ENCODE measurements at regions not wholly inside any gene's neighbourhood (a gene's known extent, or its start where the extent isn't known, plus 50 kb on each side); places are given as distances from the start of the nearest gene placed in this dataset.

DNA sequence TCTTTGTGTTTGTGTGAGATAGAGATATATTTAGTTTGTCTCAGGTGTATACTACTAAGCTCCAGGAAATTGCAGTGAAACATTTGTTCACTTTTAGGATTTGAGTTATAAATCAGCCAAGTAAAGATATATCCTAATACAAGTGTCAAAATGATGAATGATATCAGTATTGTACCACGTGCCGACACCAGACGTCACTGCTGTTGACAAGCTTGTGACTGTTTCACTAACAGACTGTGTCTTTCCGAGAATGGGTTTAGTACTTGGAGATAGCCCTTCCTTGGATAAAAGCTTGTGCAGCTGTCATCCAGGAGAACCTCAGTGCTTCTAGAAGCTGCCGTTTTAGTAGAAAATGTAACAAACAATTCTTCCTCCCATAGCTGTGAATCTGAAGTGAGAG is 343.3 kb downstream of the FBXO8 start:
- no peak overlapping the region for H3K4me3 ChIP-seq (ENCODE audit: low read depth, low read length)
- no peak for DNase-seq (ENCODE audit: low read depth)

DNA sequence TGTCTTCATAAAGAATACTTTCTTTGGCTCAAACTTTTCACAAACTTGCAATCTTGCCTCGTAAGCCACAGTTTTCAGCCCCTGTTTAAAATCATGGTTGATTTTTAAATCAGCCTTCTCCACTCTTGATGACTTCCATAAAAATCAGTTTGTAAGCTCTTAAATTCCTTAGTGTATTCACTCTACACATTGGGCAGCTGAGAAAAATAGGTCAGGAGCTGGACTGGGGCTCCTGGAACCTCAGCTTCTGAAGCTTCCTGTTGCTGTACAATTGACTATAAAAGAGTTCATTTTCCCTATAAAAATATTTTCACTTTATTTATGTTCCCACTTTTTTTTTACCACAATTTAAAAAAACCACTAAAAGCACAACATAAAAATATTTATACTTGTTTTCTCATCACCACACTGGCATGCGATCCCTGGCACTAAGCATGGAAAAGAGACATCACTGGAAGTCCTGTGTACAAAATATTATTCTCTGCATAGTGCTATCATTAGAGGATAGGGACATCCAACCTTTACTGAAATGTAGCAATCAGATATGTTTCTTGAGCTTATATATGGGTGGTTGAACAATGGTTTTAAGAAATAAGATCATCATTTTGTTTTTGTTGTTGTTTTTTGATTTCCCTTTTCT is 345.7 kb downstream of the FBXO8 start:
- no peak overlapping the region for H3K4me3 ChIP-seq (ENCODE audit: low read depth, low read length)
- no peak for DNase-seq (ENCODE audit: low read depth)

DNA sequence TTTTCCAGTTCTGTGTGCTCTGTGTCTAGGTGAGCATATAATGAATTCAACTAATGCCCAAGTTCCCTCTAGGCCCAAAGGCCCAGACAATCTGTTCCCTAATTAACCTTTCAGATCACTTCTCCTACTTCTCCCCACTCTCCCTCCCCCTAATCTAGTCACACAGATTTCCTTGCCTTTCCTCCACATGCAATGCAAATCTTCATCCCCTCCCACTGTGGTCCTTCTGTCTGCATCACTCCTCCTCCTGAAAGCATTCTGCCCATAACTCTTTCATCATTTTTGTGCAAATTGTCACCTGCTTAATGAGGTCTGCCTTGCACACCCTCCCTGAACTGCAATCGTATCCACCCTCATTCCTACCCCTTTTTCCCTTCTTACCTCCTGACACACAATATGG is 346.6 kb downstream of the FBXO8 start:
- DNase-seq (ENCODE audit: low read depth) = no peak
- no peak overlapping the region for H3K4me3 ChIP-seq (ENCODE audit: low read depth, low read length)

DNA sequence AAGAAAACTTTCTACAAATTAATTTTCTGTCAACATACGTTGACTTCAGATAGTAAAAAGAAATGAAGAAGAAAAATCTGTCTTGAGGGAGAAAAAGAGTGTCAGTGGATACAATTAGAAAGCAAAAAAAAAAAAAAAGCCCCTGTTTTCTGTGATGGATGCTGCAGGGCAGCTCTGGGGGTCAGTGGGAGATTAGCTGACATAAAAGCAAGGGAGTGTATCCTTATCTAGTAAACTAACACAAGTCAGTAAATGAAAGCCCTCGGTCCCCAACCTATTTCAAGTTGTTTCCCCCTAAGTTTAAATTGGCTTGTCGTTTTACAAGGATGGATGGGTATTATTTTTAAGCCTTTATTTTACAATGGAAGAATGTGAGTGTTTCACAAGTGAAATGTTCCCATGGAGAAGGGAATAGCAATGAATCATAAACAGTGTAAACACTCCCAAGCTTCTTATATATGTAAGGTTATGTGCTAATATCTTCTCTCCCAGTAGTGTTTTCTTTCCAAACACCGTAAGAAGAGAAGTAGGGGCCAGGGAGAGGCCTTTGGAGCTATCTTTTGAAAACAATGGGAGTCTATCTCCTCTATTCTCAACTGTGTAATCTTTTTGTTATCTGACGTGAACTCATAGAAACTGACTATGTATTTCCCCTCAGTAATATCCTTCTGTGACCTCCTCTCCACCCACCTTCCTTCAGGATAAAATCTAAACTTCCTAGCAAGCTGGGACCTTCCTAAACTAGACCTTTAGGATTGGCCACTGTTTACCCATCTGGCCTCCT is 347.7 kb downstream of the FBXO8 start:
- peak; percentile 45 for DNase-seq (ENCODE audit: low read depth)
- H3K4me3 ChIP-seq (ENCODE audit: low read depth, low read length) = no peak overlapping the region

DNA sequence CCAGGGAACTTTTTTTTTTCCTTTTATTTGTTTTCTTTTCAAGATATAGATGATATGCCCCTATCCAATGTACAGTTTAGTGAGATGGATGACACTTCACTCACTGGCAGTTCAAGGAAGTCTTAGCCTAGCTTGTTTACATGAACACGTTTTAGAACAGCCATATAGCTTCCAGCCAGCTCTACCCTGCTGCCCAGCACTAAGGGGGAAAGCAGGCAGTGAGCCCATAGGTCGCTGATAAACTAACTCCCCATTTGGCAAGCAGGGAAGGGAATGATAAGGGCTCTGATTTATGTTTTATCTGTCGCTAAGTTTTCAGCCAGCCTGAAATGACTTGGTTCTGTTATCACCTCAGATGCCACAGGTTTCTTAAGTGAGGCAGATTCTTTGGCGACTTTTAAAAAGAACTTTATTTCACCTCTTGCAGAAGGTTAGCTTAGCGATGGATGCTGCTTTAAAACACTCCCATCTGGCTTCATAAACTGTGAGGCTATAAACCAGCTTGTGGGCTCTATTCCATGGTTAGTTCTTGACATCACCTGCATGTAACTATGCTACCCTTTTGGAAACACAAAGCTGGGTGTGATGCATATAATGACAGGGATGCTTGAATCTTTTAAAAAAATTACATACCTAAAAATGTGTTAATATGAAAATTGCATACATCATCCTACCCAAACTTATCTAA is 348.4 kb downstream of the FBXO8 start:
- H3K4me3 ChIP-seq (ENCODE audit: low read depth, low read length) = no peak overlapping the region
- no peak for DNase-seq (ENCODE audit: low read depth)

DNA sequence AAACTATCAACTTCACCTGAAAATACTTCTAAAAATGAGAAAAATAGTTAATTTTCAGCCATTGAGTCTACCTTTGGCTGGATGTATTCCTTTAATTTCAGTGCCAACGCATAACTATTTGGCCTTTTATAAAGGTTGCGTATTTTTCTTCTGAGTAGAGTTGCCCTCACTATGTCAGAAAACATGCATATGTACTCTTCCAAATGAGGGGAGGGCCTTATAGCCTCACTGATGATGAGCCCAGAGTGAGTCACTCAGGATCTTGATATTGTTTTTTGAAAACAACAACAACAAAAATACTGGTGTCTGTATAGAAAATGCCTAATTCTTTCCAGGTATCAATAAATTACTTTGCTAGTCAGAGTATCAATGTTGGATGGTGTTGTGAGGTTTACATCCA is 349.3 kb downstream of the FBXO8 start:
- H3K4me3 ChIP-seq (ENCODE audit: low read depth, low read length) = no peak overlapping the region
- no peak for DNase-seq (ENCODE audit: low read depth)

DNA sequence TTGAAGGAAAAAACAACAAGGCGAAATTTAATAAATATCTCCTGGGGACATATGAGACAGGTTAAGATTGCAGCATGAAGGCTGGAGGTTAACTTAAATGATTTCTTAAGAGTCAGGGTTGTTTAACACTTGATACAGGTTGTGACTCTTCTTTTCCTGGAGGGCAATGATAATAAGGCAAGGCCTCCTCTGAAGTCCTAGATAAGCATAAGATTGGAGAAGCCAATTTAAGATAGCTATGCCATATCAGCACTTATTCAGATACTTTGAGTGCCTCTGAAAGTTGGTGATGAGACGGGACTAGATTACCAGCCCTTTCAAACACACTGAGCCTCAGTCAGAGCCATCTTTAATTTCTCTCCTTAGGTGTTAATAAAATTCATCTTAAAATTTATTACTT is 350.8 kb downstream of the FBXO8 start:
- DNase-seq (ENCODE audit: low read depth) = no peak
- no peak overlapping the region for H3K4me3 ChIP-seq (ENCODE audit: low read depth, low read length)

DNA sequence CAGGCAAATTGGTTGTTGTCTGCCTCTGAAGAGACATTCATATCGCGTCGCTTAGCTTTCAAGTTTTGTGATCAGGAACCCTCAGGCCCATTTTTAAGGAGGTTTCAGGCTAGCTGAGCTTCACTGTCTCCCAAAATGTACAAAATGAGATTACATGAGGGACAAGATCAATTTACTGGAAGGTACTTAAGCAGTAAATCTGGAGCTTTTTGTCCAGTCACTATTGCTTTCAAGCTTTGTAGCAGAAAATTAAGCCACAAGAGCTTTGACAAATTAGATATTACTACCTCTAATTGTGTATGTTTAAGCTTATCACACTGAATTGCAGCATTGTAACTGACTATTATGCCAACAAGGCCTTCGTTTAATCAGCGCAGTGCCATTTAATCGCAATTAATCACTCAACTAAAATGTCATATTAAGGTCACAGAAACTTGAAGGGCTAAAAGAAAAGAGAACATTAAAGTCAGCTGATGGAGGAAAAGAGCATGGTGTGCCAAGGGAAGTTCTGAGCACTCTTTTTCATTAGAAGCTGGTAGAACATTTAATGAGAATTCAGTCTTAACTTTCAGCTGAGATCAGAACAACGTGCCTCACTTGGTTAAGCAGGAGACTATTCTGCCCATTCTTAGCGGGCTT is 353.0 kb downstream of the FBXO8 start:
- no peak for DNase-seq (ENCODE audit: low read depth)
- H3K4me3 ChIP-seq (ENCODE audit: low read depth, low read length) = no peak overlapping the region

DNA sequence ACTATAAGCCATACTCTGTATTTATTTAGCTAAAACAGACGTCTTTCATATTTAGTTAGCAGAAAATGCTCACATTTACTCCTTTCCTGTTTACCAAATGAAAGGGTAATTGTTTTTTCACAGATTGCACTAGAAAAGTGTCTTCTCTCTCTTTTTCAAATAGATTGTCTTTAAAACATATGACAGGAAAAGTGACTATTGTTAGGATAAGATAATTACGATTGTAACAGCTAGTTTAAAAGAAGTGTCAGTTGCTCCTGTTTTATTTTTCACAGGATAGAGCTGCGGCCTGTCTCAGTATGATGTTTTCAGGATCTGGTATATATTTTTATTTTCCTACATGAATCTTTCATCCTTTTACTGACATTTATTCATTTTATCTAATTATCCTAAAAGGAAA is 353.5 kb downstream of the FBXO8 start:
- H3K4me3 ChIP-seq (ENCODE audit: low read depth, low read length) = no peak overlapping the region
- no peak for DNase-seq (ENCODE audit: low read depth)

DNA sequence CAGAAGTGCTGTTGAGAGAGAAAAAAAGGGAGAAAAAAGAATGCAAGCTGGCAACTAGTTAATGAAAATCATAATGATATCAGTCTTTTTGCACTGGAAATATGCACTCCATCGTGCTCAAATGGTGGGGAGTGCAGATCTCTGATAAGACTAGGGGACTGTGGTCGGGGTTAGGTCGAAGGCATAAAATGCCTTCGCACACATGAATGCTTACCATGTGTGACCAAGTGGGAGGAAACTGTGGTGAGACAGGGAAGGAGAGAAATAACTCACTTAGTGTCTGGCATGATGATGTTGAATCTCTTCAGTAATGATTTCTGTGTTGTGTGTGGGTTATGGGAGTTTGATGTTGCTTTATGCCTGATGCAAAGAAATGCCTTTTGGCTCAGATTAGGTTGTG is 358.9 kb downstream of the FBXO8 start:
- H3K4me3 ChIP-seq (ENCODE audit: low read depth, low read length) = no peak overlapping the region
- no peak for DNase-seq (ENCODE audit: low read depth)

DNA sequence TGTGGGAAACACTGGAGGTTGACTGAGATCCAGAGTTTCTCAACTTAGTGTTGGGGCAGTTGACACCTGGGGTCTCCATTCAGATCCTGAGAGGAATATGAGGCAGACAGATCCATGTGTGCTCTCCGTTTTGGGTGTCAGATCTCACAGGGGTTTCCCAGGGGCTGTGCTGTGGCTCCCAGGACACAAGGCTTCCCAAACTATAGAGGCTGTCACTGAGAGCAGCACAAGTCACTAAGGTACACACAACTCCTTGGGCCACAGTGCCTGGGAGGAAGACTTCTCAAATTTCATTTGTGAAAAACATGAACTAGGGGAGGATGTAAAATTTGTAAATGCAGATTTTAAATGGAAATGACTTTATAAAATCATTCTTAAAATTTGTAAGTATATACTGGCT is 363.6 kb downstream of the FBXO8 start:
- H3K4me3 ChIP-seq (ENCODE audit: low read depth, low read length) = no peak overlapping the region
- no peak for DNase-seq (ENCODE audit: low read depth)

DNA sequence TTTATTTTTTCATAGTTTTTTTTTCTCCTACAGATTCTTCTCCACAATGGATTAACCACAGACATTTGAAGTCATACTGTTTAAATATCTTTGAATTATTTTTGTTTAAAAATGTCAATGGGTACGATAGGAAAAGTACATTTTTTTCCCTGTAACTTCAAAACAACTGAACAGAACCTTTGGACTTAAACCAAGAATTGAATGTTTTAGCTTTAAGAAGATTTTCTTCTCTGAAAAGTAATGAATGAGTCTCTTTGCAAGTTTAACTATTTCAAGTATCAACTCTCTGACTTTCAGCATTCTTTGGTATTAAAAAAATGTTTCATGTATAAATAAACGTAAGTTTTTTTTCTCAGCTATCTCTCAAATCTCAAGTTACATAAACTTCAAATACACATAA is 364.3 kb downstream of the FBXO8 start:
- DNase-seq (ENCODE audit: low read depth) = no peak
- no peak overlapping the region for H3K4me3 ChIP-seq (ENCODE audit: low read depth, low read length)

DNA sequence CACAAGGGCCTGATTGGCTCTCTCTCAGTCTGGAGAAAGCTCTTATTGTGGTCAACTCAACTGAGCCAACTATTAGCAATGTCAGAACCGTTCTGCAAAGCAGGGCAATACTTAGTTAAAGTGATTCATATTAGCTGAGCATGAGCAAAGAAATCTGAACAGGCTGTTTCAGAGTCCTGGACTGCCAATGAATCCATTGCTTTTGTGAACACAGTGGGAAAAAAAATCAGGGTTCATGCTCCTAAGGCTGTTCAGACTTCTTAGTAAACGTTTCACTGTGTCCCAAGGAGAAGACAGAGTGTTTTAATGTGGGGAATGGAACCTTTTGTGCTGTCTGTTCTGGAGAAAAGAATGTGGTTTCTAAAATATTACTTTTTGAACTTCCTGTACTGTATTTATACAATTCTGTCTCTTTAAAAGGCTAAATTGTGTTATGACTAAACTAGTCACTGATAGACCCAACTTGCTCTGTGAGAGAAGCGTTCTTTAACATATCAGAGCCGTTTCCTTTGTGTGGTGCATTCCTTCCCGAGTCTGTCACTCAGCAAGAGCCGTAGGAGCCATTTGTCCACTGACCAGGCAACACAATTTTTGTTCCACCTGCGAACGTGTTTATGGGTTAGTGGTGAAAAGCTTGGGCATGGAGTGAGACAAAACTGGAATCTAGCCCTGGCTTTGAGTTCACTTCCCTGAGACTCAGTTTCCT is 366.1 kb downstream of the FBXO8 start:
- peak; percentile 45 for DNase-seq (ENCODE audit: low read depth)
- H3K4me3 ChIP-seq (ENCODE audit: low read depth, low read length) = no peak overlapping the region

DNA sequence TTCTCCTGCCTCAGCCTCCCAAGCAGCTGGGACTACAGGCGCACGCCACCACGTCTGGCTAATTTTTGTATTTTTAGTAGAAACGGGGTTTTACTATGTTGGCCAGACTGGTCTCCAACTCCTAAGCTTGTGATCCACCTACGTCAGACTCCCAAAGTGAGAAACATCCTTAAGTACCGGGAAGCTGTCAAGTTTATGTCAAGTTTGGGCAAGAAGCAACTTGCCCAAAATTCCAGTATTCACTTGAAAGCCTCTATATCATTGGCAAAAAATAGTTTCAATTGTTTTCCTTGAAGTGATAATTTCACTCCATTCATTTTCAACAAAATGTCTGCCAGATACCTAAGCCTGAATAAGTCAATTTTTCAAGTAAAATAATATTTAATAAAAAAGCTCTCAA is 370.0 kb downstream of the FBXO8 start:
- no peak for DNase-seq (ENCODE audit: low read depth)

DNA sequence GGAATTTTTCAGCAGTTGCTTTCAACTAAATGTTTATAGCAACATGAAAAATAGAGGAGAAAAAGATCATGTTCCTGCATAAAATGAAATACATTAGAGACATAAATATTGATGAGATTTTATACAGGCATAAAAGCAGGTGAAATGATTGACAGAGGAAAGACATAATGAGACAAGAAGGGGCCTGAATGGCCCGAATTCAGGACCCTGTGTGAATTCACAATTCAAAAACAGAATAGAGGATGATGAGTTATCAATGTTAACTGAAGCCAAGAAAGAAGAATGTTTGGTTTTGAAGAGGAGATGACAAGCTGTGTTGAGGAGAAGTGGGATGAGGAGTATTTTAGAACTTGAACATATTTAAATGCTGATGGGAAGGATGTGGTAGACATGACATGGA is 371.1 kb downstream of the FBXO8 start:
- DNase-seq (ENCODE audit: low read depth) = no peak
- H3K4me3 ChIP-seq (ENCODE audit: low read depth, low read length) = no peak overlapping the region

More for the DNA sequence above, 370.0 kb downstream of the FBXO8 start:
- no peak overlapping the region for H3K4me3 ChIP-seq (ENCODE audit: low read depth, low read length)

DNA sequence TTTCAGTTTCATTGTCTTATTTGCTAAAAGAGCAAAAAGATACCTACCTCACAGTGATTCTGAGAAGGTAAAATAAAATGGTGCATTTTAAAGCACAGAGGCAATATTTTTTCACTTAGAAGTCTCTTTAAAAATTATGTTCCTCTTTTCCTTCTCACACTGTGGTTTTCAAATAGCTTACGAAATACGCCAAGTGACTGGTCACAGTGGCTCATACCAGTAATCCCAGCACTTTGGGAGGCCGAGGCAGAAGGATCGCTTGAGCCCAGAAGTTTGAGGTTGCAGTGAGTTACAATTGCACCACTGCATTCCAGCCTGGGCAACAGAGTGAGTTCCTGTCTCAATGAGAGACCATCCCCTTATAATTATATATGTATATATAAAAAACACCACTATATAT is 372.6 kb downstream of the FBXO8 start:
- DNase-seq (ENCODE audit: low read depth) = no peak
- H3K4me3 ChIP-seq (ENCODE audit: low read depth, low read length) = no peak overlapping the region

DNA sequence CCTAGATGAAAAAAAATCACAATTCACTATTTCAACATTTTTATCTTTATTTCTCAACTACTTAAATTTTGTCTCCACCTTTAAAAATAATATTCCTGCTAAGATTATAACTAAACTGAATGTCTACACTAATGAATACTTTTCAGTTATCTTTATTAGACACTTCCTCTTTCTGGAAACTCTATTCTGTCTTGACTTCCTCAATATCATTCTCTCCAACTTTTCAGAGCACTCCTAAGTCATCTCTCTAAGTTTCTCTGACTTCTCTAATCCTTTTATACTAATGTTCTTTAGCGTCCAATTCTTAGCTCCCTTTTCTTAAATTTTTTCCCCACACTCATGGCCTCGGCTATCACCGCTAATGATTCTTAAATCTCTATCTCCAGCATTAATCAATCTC is 374.2 kb downstream of the FBXO8 start:
- DNase-seq (ENCODE audit: low read depth) = no peak
- H3K4me3 ChIP-seq (ENCODE audit: low read depth, low read length) = no peak overlapping the region

DNA sequence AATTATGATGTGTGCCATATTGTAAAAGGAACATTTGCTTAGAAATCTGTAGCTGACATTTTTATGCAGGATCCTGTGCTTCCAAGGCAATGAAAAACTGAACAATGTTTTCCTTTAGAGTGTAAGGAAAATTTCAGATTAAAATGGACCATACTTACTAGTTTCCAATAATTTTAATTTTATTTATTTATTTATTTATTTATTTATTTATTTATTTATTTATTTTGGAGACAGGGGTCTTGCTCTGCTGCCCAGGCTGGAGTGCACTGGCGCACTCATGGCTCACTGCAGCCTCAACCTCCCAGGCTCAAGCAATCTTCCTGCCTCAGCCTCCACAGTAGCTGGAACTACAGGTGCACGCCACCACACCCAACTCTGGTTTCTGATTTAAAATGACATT is 369.8 kb upstream of the HAND2 start:
- no peak overlapping the region for H3K4me3 ChIP-seq (ENCODE audit: low read depth, low read length)
- no peak for DNase-seq (ENCODE audit: low read depth)

DNA sequence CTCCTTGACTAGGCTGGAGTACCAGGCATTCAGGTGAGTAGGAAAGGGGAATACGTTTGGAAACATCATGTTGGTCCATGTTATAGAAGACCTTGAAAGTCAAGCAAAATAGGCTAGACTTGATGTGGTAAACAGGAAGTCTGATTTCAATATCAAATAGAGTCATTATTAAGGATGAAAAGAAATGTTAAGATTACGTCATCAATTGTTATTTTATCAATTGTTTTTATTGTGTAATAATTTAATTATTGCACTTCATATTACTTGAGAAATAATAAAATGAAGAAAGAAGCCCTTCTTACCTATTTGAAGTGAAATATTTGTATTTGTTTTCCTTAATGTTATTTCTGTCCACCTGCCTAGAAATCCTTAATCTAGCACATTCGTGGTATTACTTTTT is 361.0 kb upstream of the HAND2 start:
- H3K4me3 ChIP-seq (ENCODE audit: low read depth, low read length) = no peak overlapping the region
- no peak for DNase-seq (ENCODE audit: low read depth)

DNA sequence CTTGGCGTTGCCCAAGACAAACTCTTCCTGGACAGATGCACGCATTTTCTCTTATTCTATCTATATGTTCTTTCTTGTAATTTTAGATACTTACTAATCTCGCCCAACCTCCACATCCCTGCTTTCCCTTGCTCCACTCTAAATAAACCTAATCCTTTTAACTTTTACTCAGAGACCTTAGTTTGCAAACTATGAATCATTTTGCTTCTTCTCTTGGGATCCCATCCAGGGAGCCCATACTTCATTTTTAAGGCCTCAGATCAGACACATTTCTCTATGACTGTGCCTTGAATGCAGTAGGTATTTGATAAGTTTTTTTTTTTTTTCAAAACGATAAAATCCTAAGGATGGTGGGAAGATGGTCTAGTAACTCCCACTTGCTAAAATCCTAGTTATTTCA is 353.8 kb upstream of the HAND2 start:
- peak; percentile 22 for DNase-seq (ENCODE audit: low read depth)
- no peak overlapping the region for H3K4me3 ChIP-seq (ENCODE audit: low read depth, low read length)

All from skeletal muscle cell (primary cell).